ENCODE measurements at regions not wholly inside any gene's neighbourhood (a gene's known extent, or its start where the extent isn't known, plus 50 kb on each side); places are given as distances from the start of the nearest gene placed in this dataset.
A peak's percentile ranks its signal among the peaks of the same experiment; 100 is the strongest.
"Not testable (repeated sequence)": the region's sequence is repeated elsewhere in the genome, so short reads cannot be mapped to it uniquely, and the experiment has no call there.

DNA sequence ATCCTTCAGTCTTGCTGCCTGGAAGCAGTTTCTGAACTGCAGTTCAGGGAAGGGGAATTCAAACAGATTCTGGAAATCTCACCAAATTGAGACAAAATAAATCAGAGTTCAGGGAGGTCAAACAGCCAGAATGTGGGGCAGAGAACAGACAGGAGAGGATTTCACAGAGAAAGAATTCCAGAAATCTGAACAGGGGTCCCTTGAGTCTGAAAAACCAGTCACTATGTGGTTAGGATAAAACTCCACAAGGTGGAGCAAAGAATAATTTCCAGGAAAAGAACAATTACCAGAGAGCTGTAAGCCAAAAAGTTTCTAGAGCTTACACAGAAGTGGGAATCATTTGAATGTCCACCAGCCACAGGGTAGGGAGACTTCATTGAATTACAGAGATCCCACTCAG, 84.7 kb downstream of the URB2 start:
- DNase-seq (ENCODE audit: extremely low spot score, insufficient read length, low read depth) (no peak), FAIRE-seq (no peak)

DNA sequence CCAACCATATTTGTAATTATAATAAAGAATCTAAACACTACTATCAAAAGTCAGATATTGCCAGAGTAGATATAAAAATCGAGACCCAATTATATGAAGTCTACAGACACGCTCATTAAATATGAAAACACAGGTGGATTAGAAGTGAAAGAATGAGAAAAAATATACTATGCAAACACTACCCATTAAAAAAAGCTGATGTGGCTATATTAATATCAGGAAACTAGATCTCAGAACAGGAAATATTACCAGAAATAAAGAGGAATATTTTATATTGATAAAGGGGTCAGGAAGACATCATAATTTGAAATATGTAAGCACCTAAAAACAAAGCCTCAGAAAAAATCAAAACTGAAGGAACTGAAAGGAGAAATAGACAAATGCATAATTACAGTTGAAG, 88.3 kb downstream of the URB2 start:
- FAIRE-seq = no peak

DNA sequence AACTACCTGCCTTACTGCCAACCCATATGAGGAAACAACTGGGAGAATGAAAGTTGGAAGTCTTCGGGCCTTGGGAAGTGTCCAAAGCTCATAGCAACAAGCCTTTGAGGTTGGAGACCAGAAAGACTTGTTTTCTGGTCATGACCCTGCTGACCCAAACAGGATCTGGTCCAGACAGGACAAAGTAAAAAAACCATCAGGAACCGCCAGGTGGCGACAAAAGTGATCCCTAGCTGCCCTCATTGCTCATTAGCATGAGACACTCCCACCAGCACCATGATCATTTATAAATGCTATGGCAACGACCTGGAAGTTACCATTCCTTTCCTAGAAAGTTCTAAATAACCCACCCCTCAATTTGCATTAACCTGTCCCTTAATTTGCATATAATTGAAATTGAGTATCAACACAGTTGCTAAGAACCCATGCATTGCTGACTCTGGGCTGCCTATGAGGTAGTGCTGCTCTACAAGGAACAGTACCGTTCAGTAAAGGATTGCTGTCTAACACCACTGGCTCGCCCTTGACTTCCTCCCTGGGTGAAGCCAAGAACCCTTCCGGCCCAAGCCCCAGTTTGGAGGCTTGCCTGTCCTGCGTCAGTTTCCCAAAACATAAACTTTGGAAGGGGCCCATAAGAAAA, 89.0 kb downstream of the URB2 start:
- DNase-seq (ENCODE audit: extremely low spot score, insufficient read length, low read depth) = no peak
- FAIRE-seq = peak; percentile 90

More for the DNA sequence above, 88.3 kb downstream of the URB2 start:
- DNase-seq (ENCODE audit: extremely low spot score, insufficient read length, low read depth) = no peak

DNA sequence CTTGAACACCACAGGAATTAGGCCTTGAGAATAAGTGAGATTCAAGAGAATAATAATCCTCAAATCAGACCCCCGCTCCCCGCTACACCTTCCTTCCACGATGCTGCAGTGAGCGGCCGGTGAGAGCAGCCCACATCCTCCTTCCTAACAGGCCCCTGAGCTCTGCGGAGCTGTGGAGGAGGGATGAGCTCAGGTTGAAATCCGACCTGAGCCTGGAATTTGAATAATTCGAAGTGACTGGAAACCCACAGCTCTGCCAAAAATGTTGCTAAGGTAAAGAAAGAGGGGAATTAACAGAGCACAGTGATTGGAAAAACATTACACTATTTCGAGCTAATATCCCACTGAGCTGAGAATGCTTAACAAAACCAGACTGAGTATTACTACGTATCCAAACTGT, 90.0 kb downstream of the URB2 start:
- FAIRE-seq = no peak
- DNase-seq (ENCODE audit: extremely low spot score, insufficient read length, low read depth) = no peak

DNA sequence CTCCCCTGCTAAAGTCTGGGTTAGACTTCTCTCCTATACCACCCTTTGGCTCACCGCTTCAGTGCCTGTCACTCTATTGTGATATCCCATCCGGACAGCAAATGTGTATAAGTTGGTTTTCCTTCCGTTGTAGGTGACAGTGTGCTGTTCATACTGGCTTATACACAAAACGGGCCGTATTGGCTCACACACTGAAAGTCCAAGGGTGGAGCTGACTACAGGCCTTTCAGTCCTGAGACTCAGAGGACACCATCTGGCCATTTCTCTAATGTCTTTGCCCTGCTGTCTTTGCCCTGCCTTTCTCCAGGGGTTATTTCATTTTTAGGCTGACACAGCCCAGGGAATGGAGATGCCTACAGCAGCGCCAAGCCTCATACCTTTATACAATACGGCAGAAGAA, 90.7 kb downstream of the URB2 start:
- FAIRE-seq (no peak), DNase-seq (ENCODE audit: extremely low spot score, insufficient read length, low read depth) (no peak)

DNA sequence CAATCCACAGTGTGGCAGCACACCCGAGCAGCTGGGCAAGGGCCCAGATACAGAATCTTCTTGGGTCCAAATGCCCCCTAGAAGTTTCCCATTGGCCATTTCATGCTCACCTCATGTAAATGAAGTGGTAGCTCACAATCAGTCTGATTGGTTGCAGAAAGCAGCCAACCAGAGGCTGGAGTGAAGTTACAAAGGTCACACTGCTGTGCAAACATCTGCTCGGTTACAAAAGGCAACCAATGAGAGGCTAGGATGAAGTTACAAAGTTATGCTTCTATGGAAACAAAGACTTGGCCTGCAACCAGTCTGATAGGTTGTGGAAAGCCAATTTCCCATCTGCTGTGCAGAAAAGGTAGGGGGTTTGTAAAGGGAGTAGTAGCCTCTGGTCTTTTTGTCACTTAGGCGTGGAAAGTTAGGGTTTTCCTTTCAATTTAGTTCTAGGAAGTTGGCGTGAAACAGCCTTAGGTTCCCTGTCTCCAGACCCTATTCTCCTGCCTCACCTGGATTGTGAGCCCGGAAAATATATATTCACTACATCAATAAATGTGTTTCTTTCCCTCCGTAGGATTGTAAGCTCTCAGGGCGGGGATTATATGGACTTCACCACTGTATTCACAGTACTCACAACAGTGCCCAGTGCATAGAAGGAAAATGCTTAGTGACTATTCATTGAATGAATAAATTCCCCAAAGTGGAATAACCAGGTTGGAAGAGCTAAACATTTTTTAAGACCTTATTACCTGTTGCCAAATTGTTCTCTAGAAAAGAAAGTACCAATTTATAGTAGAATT, 91.9 kb downstream of the URB2 start:
- FAIRE-seq (no peak), DNase-seq (ENCODE audit: extremely low spot score, insufficient read length, low read depth) (no peak)

DNA sequence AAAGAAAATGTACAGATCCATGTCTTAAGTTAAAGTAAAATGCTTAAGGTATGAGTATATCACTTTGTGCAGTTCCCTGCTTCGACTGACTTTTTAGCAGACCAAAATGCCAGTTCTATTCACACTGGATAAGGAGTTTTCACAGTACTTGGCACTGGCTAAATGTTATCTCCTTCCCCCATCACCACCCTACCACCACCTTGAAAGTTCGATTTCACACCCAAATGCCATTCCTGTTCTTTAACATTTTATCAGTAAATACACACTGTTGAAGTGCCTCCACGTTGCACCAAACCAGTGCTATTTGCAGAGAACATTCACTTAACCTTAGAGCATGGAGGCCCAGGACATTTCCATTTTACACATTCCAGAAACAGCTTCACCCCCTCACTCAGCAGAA, 100.0 kb downstream of the URB2 start:
- no peak for FAIRE-seq

DNA sequence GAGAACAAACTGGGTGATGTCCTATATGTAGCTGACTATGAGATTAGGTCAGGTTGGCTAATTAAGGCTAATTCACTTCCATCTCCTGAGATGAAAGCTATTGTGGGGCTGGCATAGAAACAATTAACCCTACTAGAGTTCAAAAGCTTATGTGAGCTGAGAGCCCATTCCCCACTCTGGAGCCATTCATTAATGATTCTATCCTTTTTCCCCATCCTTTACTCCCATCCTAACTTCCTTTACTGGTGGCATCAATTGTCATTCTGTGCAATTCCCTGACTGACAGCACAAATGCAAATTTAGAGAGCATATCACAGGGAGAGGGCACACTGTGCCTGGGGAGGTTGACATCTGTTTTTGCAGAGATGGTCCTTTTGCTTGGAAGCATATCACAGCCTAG, 103.9 kb downstream of the URB2 start:
- FAIRE-seq (no peak), DNase-seq (ENCODE audit: extremely low spot score, insufficient read length, low read depth) (no peak)

More for the DNA sequence above, 100.0 kb downstream of the URB2 start:
- DNase-seq (ENCODE audit: extremely low spot score, insufficient read length, low read depth) = no peak

DNA sequence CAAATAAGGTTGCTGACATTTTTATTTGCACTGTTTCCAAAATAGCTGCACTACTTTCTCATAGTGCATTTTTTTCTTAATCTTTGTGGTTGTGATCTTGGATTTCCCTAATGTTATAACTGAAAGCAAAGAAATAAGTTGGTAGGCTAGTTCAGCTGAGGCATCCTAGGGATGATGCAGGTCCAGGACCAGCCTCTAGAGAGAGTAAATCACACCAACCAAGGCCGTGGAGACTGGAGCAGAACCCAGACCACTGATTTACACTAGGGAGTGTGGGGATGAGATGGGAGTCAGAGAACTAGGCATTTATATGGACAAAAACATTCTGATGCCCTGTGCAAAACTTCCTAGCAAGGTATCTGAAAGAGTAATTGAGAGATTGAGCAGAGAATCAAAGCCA, 104.5 kb downstream of the URB2 start:
- FAIRE-seq (no peak), DNase-seq (ENCODE audit: extremely low spot score, insufficient read length, low read depth) (no peak)

DNA sequence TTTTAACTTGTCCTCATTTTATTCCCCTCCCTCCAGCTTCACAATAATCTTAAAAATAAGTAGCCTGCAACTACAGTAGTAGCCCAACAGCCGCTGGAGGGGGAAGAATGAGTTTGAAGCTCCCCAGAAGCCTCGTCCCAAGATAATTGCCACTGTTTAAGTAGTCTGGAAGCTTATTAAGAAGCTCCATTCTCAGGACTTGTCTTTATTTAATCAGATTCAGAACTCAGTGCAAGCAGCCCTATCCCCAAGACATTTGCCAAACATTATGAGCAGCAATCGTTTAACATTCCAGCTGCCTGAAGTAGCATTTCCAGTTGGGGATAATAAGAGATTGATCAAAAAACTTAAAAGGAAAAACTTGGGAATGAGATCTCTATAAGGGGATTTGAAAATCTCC, 106.0 kb downstream of the URB2 start:
- DNase-seq (ENCODE audit: extremely low spot score, insufficient read length, low read depth) (no peak), FAIRE-seq (no peak)

DNA sequence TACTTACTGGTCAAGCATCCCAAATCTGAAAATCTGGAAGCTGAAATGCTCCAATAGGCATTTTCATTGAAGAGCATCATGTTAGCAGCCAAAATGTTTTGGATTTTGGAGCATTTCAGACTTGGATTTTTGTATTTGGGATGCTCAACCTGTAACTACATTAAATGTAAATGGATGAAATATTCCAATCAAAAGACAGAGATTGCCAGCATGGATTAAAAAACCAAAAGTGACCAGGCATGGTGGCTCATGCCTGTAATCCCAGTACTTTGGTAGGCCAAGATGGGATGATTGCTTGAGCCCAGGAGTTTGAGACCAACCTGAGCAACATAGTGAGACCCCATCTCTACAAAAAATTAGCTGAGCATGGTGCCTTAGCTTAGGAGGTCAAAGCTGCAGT, 110.3 kb downstream of the URB2 start:
- DNase-seq (ENCODE audit: extremely low spot score, insufficient read length, low read depth) (no peak), FAIRE-seq (no peak)

DNA sequence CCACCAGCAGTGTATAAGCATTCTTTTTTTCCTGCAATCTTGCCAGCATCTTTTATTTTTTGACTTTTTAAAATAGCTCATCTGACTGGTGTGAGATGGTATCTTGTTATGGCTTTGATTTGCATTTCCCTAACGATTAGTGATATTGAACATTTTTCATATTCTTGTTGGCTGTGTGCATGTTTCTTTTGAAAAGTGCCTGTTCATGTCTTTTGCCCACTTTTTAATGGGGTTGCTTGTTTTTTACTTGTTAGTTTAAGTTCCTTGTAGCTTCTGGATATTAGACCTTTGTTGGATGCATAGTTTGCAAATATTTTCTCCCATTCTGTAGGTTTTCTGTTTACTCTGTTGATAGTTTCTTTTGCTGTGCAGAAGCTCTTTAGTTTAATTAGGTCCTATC, 116.6 kb downstream of the URB2 start:
- DNase-seq (ENCODE audit: extremely low spot score, insufficient read length, low read depth); FAIRE-seq: not testable (repeated sequence)

DNA sequence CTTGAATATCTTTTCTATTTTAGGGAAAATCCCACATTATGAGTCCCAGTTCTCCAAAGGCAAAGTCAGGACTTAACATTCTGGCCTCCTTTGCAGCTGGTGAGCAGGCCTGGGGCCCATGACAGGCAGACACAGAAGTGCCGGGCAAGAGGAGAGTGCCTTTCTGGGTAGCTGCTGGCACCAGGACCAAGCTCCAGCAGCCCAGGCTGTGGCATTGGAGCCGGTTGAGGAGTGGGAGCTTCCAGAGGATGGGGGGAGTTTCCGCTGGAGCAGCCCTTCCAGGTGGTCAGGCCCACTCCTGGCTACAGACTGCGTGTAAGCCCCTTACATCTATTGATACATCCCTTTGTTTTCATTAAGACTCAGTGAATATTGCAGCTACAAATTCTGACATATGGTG, 123.9 kb downstream of the URB2 start:
- FAIRE-seq = no peak
- DNase-seq (ENCODE audit: extremely low spot score, insufficient read length, low read depth) = no peak

DNA sequence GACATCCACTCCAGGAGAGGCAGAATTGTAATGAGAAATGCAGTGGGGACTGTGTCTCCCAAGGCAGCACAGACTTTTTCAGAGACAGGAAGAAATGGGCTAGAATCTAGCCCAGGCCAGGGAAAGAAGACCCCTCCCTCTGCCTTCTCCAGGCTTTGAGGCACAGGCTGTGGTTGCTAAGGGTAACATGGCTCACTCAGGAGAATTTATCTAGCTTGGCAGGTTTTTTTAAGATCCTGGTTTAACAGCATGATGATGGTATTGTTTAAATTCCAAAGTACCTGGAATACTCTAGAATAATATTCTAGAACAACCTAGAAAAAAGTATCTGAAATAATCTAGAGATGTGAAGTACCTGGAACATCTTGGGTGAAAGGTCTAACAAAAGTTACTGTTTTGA, 125.6 kb downstream of the URB2 start:
- no peak for DNase-seq (ENCODE audit: extremely low spot score, insufficient read length, low read depth)
- no peak for FAIRE-seq

DNA sequence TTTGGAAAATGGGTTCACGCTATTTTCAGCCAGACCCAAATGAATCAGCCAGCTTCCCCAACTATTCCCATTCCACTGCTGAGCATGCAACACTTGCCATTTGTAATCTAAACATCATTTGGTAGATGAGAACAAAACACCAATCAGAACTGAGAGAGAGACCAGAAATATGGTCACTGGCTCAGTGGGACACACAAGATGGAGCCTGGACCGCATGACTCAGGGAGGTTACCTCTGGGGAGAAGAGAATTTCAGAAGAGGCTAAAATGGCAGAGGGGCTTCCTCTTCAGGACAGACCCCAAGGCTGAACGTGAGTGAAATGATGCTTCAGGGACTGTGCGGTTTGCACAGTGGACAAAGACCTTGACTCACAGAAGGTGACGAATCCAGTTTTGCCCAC, 126.6 kb downstream of the URB2 start:
- DNase-seq (ENCODE audit: extremely low spot score, insufficient read length, low read depth) (no peak), FAIRE-seq (no peak)

DNA sequence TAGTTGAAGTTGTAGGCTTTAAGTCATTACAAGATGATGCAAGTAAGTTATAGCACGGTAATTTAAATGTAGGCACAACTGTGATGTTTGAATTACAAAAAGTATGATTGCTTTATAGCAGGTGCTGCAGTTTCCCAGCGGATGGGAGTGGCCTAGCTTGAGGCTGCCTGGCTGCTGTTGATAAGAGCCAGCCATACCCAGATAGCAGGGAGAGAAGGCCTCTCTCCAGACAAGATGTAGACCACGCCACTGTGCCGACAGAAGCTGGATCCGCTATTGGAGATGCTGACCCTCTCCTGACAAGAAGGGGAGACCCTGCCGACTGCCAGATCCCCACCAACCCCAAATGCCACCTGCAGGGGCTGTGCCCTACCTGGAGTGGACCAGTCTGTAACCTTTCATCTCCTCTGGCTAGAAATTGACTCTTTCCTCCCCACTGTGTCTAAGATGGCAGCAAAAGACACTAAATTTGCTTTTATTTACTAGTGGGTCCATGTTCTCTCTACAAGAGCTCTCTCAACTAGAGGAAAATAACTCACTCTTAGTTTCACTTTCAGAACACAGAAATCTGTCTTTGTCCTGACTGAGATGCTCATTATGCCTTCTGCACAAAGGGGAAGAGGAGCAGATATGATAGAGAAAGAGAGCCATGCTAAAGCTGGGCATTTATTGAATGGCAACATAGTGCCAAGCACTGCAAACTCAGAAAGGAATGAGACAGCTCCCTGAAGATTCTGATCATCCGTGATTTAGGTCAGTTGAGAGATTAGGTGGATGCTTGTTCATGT, 127.9 kb downstream of the URB2 start:
- FAIRE-seq (no peak), DNase-seq (ENCODE audit: extremely low spot score, insufficient read length, low read depth) (no peak)

DNA sequence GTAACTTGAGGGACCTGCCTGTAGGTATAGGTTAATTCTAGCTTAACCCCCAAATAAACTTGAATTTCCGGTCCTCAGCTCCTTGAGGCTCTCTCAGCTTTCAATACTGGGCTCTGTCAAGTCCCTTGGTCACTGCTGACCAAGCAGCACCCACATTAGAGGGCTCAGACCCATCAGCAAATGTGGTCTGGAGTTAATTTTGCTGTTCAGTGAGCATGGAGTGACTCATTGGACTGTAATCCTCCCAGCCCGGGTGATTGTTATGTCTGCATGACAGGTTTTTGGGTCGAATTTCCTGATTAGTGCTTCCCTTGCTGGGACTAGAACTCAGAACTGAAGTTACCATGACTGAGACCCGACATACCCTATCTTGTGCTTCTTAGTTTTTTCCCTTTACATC, 130.6 kb downstream of the URB2 start:
- no peak for FAIRE-seq
- no peak for DNase-seq (ENCODE audit: extremely low spot score, insufficient read length, low read depth)

DNA sequence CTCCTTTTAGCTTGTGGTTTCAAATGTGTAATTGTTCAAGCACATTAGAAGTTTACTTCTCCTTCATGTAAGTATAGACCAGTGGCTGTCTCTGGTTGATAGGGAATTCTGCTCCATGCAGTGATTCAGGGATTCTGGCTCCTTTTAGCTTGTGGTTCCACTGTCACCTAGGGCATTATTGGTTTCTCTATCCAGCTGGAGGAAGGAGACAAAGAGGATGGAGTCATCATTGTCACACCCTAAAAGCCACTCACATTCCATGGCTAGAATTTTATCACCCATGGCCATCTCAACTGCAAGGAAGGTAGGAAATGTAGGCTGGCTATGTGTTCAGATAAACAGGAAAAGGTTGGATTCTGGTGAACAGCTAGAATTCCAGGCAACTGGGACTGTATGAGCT, 131.2 kb downstream of the URB2 start:
- FAIRE-seq (no peak), DNase-seq (ENCODE audit: extremely low spot score, insufficient read length, low read depth) (no peak)

DNA sequence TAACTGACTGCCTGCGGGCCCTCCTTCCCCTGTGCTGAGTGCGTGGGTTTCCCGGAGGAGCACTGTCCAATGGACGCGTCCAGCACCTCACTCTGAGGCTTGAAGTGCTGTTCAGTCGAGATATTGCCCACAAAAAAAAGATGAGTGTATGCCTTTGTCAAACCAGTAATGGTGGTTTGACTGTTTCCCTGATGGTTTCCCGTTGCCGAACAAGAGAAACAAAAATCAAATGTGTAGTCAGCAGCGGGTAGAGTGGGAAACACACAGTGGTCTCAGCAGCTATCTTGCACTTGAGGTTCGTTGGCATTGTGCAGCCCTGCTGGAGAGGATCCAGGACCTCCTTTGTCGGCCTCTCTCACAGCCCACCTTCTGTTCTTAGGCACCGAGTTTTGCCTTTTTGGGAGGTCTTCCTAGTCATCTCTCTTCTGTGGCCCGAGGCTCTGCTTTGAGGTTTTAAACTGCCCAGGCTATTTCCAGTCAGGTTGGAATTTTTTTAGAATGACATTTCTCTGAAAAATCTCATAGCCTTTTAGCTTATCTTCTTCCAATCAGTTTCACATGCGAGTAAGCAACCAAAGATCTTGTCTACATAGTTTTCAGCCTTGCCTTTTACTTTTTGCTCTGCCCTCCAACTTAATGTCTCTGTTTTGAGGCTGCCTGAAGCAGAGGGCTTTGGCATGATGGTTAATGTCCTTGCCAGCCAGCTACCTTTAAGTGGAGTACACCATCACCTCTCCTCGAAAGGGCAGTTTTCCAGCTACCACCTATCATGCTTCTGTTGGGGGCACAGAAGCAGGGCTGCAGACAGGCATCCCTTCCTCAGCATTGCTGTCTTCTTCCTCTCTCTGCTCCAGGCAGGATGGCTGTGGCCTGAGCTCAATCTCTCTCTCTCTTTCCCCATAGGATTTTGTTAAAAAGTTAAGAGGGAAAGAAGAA, 132.3 kb downstream of the URB2 start:
- DNase-seq (ENCODE audit: extremely low spot score, insufficient read length, low read depth) = no peak
- FAIRE-seq = no peak

DNA sequence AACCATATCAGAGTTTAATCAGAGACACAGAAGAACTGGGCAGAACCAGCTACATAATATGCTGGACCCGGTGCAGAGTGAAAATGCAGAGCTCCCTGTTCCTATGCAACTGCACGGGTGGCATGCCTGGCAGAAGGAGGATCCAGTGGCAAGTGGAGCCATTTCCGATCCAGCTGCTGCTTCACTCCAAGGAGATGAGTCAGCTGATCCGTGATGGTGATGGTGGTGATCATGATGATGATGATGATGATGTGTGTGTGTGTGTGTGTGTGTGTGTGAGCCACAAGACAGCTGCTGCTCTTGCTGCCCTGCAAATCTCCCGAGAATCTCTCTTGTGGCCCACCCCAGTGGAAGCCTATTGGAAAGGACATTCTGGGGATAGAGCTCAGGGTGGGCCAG, 133.0 kb downstream of the URB2 start:
- FAIRE-seq = no peak

More for the DNA sequence above, 133.0 kb downstream of the URB2 start:
- DNase-seq (ENCODE audit: extremely low spot score, insufficient read length, low read depth) = no peak
